K562 (cell line): ENCODE measurements at regions not wholly inside any gene's neighbourhood (a gene's known extent, or its start where the extent isn't known, plus 50 kb on each side); places are given as distances from the start of the nearest gene placed in this dataset.

ENCODE experiments used
- ATAC-seq: fragments of 200-7000 bp; cut with Tn5 transposase; 3 replicates; pipeline ENCODE4 v1.9.1; 2020; ENCODE audit warnings: moderate library complexity
- BruUV-seq: library from RNA; stranded (reverse); fragments of 400-500 nt; replicated peaks from 2 replicates; lab custom pipeline; 2021; lab: Mats Ljungman, UMichigan
- CTCF ChIA-PET: fragments of 300-600 bp; formaldehyde crosslinking; extraction: SDS; loops from one replicate; lab custom pipeline; 2021; ENCODE audit warnings: low intra/inter-chr PET ratio; lab: Yijun Ruan, JAX
- POLR2A ChIA-PET: fragments of 300-600, 350-650 bp; sonication (Branson Sonifier 250); formaldehyde crosslinking; extraction: SDS; loops from one replicate; lab custom pipeline; 2021; ENCODE audit warnings: antibody characterized with exemption, inconsistent platforms; lab: Yijun Ruan, JAX
- DNase-seq, 4 experiments: peaks; one replicate each; pipeline versions ENCODE4 v3.0.0 to v3.0.0-alpha.2; 2011 to 2018; ENCODE audit warnings: low spot score in 3 of 4, mixed read lengths in 3 of 4; ENCODE audit errors: extremely low read depth in 1 of 4
- FAIRE-seq: peaks from 2 replicates; lab custom pipeline; 2011; peaks lifted over from hg19 to GRCh38; lab: Jason Lieb, UNC
- H2AFZ ChIP-seq: 2 replicates; pipeline ENCODE4 v1.6.0; 2011; ENCODE audit warnings: low read depth, low read length, control low read depth, inconsistent platforms
- H3K27ac ChIP-seq: fragments of 200-600 bp; 3 replicates; pipeline ENCODE4 v1.8.0; 2011; ENCODE audit warnings: low read depth, mild to moderate bottlenecking, control low read depth, inconsistent platforms, low read length, moderate library complexity, mixed read lengths; ENCODE audit errors: extremely low read depth
- H3K27me3 ChIP-seq, 2 experiments: fragments of 300-600 bp in 1 of 2; 2 replicates in 1 of 2; 3 replicates in 1 of 2; pipeline versions ENCODE4 v1.6.0 to v1.8.0; 2011; ENCODE audit warnings: inconsistent platforms in 2 of 2, low read length in 2 of 2, mild to moderate bottlenecking in 1 of 2, mixed read lengths in 1 of 2, moderate library complexity in 1 of 2; ENCODE audit not compliant: control insufficient read depth in 2 of 2, insufficient read depth in 2 of 2
- H3K36me3 ChIP-seq: fragments of 300-600 bp; 3 replicates; pipeline ENCODE4 v1.8.0; 2011; ENCODE audit warnings: mild to moderate bottlenecking, low read length, inconsistent platforms; ENCODE audit not compliant: control insufficient read depth, insufficient read depth
- H3K4me1 ChIP-seq, 2 experiments: fragments of 200-600 bp in 1 of 2; replicated peaks in 1 of 2; 2 replicates in 1 of 2; 3 replicates in 1 of 2; pipeline versions ENCODE4 v1.5.1 to v1.8.0; 2011; ENCODE audit warnings: inconsistent platforms in 2 of 2, low read length in 2 of 2, mild to moderate bottlenecking in 1 of 2, mixed read lengths in 1 of 2, moderate library complexity in 1 of 2; ENCODE audit not compliant: control insufficient read depth in 2 of 2, insufficient read depth in 2 of 2
- H3K4me2 ChIP-seq: 2 replicates; pipeline ENCODE4 v1.6.1; 2011; ENCODE audit warnings: low read length, control low read depth, inconsistent platforms, mixed read lengths; ENCODE audit not compliant: insufficient read depth
- H3K4me3 ChIP-seq: fragments of 200-600 bp; sonication (generic), shearing (Covaris generic); 2 replicates; pipeline ENCODE4 v1.5.1; 2016; ENCODE audit warnings: control low read depth, inconsistent platforms
- H3K79me2 ChIP-seq: fragments of 200-600 bp; 3 replicates; pipeline ENCODE4 v1.8.0; 2011; ENCODE audit warnings: low read length, inconsistent platforms; ENCODE audit not compliant: control insufficient read depth, insufficient read depth
- H3K9ac ChIP-seq, 2 experiments: 2 replicates each; pipeline versions ENCODE4 v1.6.0 to v1.6.1; 2011; ENCODE audit warnings: low read depth in 2 of 2, low read length in 2 of 2, control low read depth in 1 of 2, inconsistent platforms in 1 of 2, mild to moderate bottlenecking in 1 of 2, mixed read lengths in 1 of 2; ENCODE audit not compliant: insufficient read depth in 1 of 2
- H3K9me1 ChIP-seq: one replicate; pipeline ENCODE4 v1.6.0; 2011; ENCODE audit warnings: inconsistent platforms, mild to moderate bottlenecking, low read length, moderate library complexity; ENCODE audit not compliant: control insufficient read depth, insufficient read depth
- H3K9me3 ChIP-seq: replicated peaks from 2 replicates; pipeline ENCODE4 v1.5.1; 2011; ENCODE audit warnings: low read depth, low read length, inconsistent platforms; ENCODE audit not compliant: control insufficient read depth, insufficient read depth
- H4K20me1 ChIP-seq: replicated peaks from 2 replicates; pipeline ENCODE4 v1.6.1; 2011; ENCODE audit warnings: low read length, inconsistent platforms, mixed read lengths; ENCODE audit not compliant: control insufficient read depth, insufficient read depth
- CBX1 ChIP-seq: sonication (generic); IDR thresholded peaks from 2 replicates; pipeline ENCODE4 v1.6.1; 2016; ENCODE audit warnings: antibody characterized with exemption, low read depth, mild to moderate bottlenecking
- EP400 ChIP-seq: fragments of 450-650 bp; IDR thresholded peaks from 2 replicates; pipeline ENCODE4 v1.6.1; 2017; ENCODE audit warnings: antibody characterized with exemption, mild to moderate bottlenecking, moderate library complexity
- FOS ChIP-seq: IDR thresholded peaks from 3 replicates; pipeline ENCODE4 v1.6.1; 2011; ENCODE audit not compliant: insufficient read length; ENCODE audit errors: extremely low read depth
- KDM2B ChIP-seq: fragments of 250-450 bp; sonication (Bioruptor Pico); IDR thresholded peaks from 2 replicates; pipeline ENCODE4 v1.8.0; 2021; ENCODE audit warnings: mild to moderate bottlenecking, moderate library complexity
- NFATC3 ChIP-seq: fragments of 450-650 bp; IDR thresholded peaks from 2 replicates; pipeline ENCODE4 v1.6.1; 2017; ENCODE audit warnings: mild to moderate bottlenecking
- RAD51 ChIP-seq: fragments of 450-650 bp; IDR thresholded peaks from 2 replicates; pipeline ENCODE4 v1.7.1; 2016; ENCODE audit warnings: low read depth, mild to moderate bottlenecking, borderline replicate concordance
- RBFOX2 ChIP-seq: fragments of 200-400 bp; formaldehyde crosslinking; IDR thresholded peaks from 2 replicates; pipeline ENCODE4 v1.6.1; 2017; ENCODE audit warnings: low read depth, mild to moderate bottlenecking, low read length, moderate library complexity
- SLC30A9 ChIP-seq: fragments of 250-450 bp; sonication (Bioruptor Pico); IDR thresholded peaks from 2 replicates; pipeline ENCODE4 v1.8.0; 2022; ENCODE audit warnings: mild to moderate bottlenecking, moderate library complexity
- TFAM ChIP-seq: fragments of 250-450 bp; sonication (Bioruptor Pico); conservative IDR thresholded peaks from 2 replicates; pipeline ENCODE4 v1.5.0; 2021; ENCODE audit warnings: mild to moderate bottlenecking, moderate library complexity
- ZBTB34 ChIP-seq: fragments of 250-450 bp; sonication (Bioruptor Pico); IDR thresholded peaks from 2 replicates; pipeline ENCODE4 v1.8.0; 2021; ENCODE audit warnings: mild to moderate bottlenecking, moderate library complexity
- ZNF121 ChIP-seq: sonication (generic); formaldehyde crosslinking; conservative IDR thresholded peaks from 2 replicates; pipeline ENCODE4 v1.8.0; 2022; ENCODE audit warnings: missing genetic modification reagents
- WGBS: fragments of 100-300 bp; shearing (Covaris generic); methylation state at CpG from one replicate; pipeline ENCODE4 v1.1.6; 2016; ENCODE audit warnings: low coverage, mixed read lengths; ENCODE audit not compliant: insufficient coverage; ENCODE audit errors: missing lambda C conversion rate; 5-methylcytosine and 5-hydroxymethylcytosine counted together
- in situ Hi-C: fragments of 300-500 bp; cut with MboI; formaldehyde crosslinking; loops from 4 replicates; pipeline ENCODE4 v1.15.0; 2018; ENCODE audit warnings: inconsistent platforms, mixed read lengths
- intact Hi-C: fragments of 100-400 bp; cut with micrococcal nuclease; formaldehyde crosslinking; loops from 2 replicates; pipeline ENCODE4 v1.14.2; 2022
- TF ChIP-seq, protein P1 (sequence below): sonication (generic); formaldehyde crosslinking; IDR thresholded peaks from 2 replicates; pipeline ENCODE4 v1.9.0; 2022; ENCODE audit warnings: mild to moderate bottlenecking, missing genetic modification reagents
- TF ChIP-seq, protein P2 (sequence below): fragments of 250-450 bp; sonication (Bioruptor Pico); IDR thresholded peaks from 2 replicates; pipeline ENCODE4 v1.4.0; 2020; ENCODE audit warnings: borderline replicate concordance
- TF ChIP-seq, protein P3 (sequence below): fragments of 250-450 bp; sonication (Bioruptor Pico); IDR thresholded peaks from 2 replicates; pipeline ENCODE4 v1.4.0; 2020; ENCODE audit warnings: mild to moderate bottlenecking, moderate library complexity
- TF ChIP-seq, protein P4 (sequence below): fragments of 450-650 bp; IDR thresholded peaks from 2 replicates; pipeline ENCODE4 v1.6.1; 2017; ENCODE audit warnings: antibody characterized with exemption

GRCh38 chr1:5448486-5448885, 543.7 kb downstream of the NPHP4 start:
- CTCF ChIA-PET: no interaction called here
- DNase-seq (no peak), ATAC-seq (no peak), FAIRE-seq (no peak)
- POLR2A ChIA-PET: interaction anchor here (1.2 kb wide), 1 partner anchor 10 kb away, joined by 3 read pairs; no protein-coding TSS in a partner anchor
- Histone ChIP-seq H3K9me3 (no peaks in the 10 kb centered on the region), H3K4me3 (no peak overlapping the region), H3K9me1 (no peaks in the 10 kb centered on the region), H3K27ac (no peak overlapping the region), H4K20me1 (no peaks in the 10 kb centered on the region), H3K9ac (no peak overlapping the region), H3K36me3 (no peaks in the 10 kb centered on the region), H3K27me3 (no peaks in the 10 kb centered on the region; a peak in 1 of 5 replicates), H3K79me2 (no peaks in the 10 kb centered on the region), H2AFZ (no peak overlapping the region), H3K4me2 (no peak overlapping the region), H3K4me1 (no peaks in the 10 kb centered on the region)
- WGBS: 0% methylated on average over 6 of the region's 6 CpGs
- intact Hi-C loops (no loop called here), in situ Hi-C loops (no loop called here)
- BruUV-seq: no TSS peak
- TF ChIP-seq SLC30A9 (no peak), RBFOX2 (no peak), NFATC3 (no peak), FOS (no peak), EP400 (no peak), RAD51 (no peak), KDM2B (CRISPR knock-in tag) (no peak), ZBTB34 (CRISPR knock-in tag) (no peak), TFAM (CRISPR knock-in tag) (no peak), ZNF121 (CRISPR knock-in tag) (no peak), CBX1 (no peak)
- TF ChIP-seq, protein P1, sequence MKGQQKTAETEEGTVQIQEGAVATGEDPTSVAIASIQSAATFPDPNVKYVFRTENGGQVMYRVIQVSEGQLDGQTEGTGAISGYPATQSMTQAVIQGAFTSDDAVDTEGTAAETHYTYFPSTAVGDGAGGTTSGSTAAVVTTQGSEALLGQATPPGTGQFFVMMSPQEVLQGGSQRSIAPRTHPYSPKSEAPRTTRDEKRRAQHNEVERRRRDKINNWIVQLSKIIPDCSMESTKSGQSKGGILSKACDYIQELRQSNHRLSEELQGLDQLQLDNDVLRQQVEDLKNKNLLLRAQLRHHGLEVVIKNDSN (CRISPR knock-in tag): no peak
- TF ChIP-seq, protein P2, sequence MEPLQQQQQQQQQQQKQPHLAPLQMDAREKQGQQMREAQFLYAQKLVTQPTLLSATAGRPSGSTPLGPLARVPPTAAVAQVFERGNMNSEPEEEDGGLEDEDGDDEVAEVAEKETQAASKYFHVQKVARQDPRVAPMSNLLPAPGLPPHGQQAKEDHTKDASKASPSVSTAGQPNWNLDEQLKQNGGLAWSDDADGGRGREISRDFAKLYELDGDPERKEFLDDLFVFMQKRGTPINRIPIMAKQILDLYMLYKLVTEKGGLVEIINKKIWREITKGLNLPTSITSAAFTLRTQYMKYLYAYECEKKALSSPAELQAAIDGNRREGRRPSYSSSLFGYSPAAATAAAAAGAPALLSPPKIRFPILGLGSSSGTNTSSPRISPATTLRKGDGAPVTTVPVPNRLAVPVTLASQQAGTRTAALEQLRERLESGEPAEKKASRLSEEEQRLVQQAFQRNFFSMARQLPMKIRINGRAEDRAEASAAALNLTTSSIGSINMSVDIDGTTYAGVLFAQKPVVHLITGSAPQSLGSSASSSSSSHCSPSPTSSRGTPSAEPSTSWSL: no peak
- TF ChIP-seq, protein P3, sequence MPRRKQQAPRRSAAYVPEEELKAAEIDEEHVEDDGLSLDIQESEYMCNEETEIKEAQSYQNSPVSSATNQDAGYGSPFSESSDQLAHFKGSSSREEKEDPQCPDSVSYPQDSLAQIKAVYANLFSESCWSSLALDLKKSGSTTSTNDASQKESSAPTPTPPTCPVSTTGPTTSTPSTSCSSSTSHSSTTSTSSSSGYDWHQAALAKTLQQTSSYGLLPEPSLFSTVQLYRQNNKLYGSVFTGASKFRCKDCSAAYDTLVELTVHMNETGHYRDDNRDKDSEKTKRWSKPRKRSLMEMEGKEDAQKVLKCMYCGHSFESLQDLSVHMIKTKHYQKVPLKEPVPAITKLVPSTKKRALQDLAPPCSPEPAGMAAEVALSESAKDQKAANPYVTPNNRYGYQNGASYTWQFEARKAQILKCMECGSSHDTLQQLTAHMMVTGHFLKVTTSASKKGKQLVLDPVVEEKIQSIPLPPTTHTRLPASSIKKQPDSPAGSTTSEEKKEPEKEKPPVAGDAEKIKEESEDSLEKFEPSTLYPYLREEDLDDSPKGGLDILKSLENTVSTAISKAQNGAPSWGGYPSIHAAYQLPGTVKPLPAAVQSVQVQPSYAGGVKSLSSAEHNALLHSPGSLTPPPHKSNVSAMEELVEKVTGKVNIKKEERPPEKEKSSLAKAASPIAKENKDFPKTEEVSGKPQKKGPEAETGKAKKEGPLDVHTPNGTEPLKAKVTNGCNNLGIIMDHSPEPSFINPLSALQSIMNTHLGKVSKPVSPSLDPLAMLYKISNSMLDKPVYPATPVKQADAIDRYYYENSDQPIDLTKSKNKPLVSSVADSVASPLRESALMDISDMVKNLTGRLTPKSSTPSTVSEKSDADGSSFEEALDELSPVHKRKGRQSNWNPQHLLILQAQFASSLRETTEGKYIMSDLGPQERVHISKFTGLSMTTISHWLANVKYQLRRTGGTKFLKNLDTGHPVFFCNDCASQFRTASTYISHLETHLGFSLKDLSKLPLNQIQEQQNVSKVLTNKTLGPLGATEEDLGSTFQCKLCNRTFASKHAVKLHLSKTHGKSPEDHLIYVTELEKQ (CRISPR knock-in tag): no peak
- TF ChIP-seq, protein P4, sequence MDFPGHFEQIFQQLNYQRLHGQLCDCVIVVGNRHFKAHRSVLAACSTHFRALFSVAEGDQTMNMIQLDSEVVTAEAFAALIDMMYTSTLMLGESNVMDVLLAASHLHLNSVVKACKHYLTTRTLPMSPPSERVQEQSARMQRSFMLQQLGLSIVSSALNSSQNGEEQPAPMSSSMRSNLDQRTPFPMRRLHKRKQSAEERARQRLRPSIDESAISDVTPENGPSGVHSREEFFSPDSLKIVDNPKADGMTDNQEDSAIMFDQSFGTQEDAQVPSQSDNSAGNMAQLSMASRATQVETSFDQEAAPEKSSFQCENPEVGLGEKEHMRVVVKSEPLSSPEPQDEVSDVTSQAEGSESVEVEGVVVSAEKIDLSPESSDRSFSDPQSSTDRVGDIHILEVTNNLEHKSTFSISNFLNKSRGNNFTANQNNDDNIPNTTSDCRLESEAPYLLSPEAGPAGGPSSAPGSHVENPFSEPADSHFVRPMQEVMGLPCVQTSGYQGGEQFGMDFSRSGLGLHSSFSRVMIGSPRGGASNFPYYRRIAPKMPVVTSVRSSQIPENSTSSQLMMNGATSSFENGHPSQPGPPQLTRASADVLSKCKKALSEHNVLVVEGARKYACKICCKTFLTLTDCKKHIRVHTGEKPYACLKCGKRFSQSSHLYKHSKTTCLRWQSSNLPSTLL: no peak
